ENCODE measurements at regions not wholly inside any gene's neighbourhood (a gene's known extent, or its start where the extent isn't known, plus 50 kb on each side); places are given as distances from the start of the nearest gene placed in this dataset.

- TF ChIP-seq, protein P1, sequence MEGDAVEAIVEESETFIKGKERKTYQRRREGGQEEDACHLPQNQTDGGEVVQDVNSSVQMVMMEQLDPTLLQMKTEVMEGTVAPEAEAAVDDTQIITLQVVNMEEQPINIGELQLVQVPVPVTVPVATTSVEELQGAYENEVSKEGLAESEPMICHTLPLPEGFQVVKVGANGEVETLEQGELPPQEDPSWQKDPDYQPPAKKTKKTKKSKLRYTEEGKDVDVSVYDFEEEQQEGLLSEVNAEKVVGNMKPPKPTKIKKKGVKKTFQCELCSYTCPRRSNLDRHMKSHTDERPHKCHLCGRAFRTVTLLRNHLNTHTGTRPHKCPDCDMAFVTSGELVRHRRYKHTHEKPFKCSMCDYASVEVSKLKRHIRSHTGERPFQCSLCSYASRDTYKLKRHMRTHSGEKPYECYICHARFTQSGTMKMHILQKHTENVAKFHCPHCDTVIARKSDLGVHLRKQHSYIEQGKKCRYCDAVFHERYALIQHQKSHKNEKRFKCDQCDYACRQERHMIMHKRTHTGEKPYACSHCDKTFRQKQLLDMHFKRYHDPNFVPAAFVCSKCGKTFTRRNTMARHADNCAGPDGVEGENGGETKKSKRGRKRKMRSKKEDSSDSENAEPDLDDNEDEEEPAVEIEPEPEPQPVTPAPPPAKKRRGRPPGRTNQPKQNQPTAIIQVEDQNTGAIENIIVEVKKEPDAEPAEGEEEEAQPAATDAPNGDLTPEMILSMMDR (IDR thresholded peaks at IDR 0.05; ENCODE audit: insufficient read depth, low read depth, low read length): no peak
- no peak for TF ChIP-seq EZH2 (IDR thresholded peaks at IDR 0.05; ENCODE audit: insufficient read depth, low read length)
Observed at GRCh38 chr5:119808474-119808873, 179.1 kb downstream of the FAM170A start.
